ENCODE measurements at regions not wholly inside any gene's neighbourhood (a gene's known extent, or its start where the extent isn't known, plus 50 kb on each side); places are given as distances from the start of the nearest gene placed in this dataset.
"Not testable (repeated sequence)": the region's sequence is repeated elsewhere in the genome, so short reads cannot be mapped to it uniquely, and the experiment has no call there.

DNA sequence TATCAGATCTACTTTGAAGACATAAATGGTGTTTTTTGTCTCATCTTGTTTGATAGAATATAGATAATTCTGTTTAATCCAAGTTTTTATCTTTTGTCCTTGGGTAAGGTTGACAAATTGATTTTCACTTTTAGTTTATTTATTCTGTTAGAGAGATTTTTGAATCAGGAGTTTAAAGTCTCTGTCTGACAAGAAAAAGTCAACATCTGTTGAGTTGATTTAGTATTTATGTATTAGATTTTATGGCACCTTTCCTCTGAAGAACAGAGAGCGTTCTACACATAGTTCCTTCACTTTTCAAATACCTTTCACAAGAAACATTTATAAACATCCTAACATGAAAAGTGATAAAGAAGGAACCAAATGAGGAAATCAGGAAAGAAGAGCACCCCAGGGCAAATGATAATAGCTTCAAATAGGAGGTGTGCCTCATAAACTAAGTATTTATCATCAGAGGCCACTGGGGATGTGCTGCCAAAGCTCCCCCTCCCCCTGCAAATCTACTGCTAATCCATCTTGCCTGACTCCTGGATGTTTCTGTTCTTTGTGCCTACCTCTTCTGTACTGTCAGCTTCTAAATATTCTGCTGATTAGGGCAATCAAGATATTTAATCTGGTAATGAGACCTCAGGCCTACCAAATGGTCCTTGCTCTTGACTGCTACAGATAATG is 457.7 kb upstream of the CHD1 start:
- no peak for DNase-seq

DNA sequence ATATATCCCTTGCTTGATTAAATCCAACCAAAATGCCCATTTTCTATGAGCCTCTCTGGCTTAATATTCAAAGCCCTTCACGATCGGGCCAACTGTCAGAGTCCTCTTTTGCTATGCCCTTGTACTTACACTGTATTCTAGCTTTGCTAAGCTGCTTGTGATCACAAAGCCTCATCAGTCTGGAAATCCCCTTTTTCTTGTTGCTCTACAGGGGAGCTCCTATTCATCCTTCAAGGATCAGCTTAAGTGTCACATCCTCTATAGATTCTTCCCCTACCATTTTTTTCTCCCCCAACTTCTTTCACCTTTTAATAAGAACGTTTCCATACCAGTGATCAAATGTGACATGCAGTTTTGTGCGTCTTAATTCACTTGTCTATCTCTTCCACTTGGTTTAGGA is 450.4 kb upstream of the CHD1 start:
- no peak for DNase-seq

DNA sequence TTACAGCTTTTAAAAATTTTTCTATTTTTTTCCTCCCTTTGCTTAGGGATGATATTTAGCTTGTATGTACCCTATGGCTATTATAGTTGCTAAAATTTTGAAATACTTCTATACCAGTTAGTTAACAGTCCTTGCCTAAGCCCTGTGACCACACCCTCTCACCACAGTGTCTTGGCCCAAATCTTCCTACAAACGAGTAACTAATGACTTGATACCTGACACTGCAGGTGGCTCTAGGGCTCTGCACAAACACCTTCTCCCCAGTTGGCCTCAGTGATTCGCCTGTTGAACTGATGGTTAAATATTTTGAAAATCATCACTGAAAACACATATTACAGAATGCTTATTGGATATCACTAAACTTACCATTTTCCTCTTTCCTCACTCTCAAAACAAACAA is 449.6 kb upstream of the CHD1 start:
- DNase-seq = no peak

DNA sequence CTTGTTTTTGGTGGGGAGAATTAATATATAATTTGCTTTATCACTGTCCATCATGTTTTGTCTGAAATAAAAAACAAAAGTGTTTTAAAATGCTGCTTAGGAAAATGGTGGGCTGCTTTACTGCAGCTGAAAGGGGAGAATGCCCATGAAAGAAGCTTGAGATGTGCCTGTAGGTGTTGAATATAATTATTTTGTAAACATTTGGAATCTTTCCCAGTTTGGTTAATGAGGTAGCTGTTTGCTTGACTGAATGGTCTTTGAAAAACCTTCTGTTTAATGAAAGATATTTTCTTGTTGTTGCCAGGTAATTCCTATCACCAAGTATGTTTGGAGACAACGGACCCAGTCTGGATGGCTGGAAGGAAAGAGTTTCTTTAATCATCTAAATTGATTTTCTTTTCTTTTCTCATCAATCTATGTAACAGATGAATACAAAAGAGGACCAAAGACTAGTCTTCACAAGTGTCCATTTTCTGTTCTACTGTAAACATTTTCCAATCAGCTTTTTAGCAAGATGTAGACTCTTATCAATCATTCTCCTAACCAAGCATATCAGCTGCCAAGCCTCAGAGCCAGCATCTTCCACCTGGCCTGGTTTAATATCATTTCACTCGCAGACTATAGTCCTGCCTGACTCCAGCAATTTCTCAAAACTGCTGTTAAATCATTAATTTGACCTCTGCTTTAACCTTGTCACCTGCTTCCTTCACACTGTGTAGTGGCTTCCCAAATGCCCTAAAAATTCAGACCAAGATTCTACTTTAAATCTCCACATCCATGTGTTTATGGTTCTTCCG is 441.2 kb upstream of the CHD1 start:
- DNase-seq = no peak

DNA sequence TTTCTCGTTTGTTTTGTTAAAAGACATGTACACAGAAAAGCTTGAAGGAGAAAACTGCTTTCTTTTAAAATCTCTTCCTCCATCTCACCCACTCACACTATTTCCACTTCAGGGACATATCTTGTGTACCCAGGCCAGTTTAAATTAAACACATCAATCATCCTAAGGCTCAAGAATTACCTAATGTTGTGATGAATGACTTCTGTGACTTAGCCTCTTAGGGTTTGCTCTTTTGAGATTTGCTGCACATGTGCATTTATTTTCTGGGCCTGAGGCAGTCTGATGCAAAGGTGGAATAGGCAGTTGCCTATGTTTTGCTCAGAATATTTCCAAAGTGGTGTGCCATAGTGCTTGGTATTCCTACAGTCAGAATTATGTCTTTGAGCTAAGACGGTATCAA is 439.9 kb upstream of the CHD1 start:
- no peak for DNase-seq

DNA sequence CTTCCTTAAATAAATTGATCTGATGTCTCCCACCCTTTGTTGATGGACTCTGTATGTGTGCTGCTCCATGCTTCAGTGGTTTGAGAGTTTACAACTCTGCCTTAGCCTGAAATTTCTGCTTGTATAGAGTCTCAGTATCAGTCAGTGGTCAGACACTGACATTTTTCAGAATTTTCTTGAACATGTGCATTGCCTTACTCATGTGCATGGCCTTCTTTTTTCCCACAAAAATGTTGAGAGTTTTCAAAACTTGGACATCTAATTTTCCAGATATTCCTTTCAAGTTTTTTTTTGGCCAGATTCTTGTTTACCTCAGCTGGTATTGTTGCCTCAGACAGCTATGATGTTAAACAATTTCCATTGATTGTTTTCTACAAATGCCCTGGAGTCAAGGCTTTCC is 427.1 kb upstream of the CHD1 start:
- no peak for DNase-seq

DNA sequence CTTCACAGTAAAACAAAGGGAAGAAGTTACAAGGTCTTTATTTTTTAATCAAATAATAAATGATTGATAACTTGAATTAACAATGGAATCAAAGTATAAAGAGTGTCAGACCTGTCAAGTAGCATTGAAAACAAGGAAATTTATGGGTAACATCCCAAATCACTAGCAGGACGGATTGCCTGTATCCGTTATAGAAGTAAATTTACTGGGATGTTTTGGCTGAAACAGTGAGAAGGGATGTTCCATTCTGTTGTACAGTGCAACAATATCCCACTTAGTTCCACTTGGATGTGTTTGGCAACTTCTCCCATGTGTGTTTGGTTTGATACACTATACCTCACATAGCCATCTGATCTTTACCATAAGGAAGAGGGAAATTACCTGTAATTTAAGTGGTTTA is 421.0 kb upstream of the CHD1 start:
- DNase-seq = no peak

DNA sequence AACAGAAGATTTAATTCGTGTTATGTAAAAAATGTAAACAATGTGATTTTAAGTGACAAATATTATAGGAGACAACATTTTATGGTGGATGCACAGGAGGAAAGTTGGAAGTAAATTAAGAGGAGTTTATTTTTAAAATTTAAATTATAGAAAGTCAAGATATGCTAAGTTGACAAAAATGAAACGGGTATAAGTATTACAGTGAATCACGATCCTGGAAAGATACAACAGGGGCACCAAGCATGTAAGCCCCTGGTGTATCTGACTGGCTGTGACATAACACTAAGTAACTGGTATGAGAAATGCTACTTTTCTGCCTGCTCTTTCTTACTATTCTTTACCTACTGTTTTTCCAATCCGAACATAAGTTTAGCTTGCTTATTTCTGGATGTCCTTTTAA is 419.8 kb upstream of the CHD1 start:
- DNase-seq = no peak

DNA sequence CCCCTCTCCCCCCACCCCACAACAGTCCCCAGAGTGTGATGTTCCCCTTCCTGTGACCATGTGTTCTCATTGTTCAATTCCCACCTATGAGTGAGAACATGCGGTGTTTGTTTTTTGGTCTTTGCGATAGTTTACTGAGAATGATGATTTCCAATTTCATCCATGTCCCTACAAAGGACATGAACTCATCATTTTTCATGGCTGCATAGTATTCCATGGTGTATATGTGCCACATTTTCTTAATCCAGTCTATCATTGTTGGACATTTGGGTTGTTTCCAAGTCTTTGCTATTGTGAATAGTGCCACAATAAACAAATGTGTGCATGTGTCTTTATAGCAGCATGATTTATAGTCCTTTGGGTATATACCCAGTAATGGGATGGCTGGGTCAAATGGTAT is 411.0 kb upstream of the CHD1 start:
- not testable (repeated sequence) for DNase-seq

DNA sequence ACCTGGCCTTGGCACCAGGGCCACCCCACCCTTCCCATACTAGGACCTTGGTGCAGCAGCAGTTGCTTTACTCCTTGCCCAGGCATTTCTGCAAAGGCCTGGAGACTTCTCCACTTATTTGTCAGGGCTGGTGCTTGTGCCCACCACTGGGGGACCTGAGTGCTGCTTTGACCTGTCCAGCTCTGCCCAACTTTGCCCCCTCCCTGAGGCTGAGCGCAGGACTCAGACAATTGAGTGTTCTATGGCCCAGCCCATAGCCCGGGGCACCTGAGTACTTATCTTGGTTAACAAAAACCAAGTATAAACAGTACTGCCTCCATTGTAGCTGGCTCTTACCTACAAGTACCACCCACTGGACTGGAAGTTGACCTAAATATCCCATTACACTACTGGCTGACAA is 406.1 kb upstream of the CHD1 start:
- no peak for DNase-seq

DNA sequence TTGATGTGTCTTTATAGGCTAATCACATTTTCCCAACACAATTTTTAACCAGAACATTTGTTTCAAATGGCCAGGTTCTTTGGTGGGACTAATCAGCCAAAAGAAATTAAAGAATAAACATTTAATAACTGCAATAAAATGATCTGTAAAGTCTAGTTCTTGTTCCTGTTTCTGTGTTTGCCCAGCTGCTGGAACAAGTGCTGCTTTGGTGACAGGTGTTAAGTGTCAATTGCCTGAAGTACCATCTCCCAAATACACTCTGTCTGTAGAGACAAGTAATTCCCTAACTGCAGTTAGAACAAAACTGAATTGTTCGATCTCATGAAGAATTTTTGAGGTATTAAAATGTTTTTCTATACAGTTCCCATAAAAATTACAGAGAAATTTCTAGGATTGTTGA is 402.3 kb upstream of the CHD1 start:
- DNase-seq = no peak

DNA sequence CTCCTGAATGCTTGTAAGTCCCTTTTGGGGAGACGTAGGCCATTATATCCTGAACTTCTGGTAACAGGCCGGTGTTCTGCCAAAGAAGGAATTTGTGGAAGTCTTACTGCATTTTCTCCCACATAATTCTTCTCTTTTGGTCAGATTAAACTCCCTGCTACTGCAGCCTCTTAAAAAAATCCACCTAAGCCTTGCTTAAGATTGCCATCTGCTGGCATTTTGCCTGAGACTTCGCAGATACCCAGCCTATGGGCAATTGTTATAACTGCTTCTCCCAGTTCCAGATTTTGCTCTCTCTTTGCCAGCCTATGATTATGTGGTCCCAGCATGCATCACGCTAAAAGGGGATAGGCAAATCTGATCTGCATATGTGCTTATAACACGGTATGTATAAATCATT is 391.6 kb upstream of the CHD1 start:
- no peak for DNase-seq

DNA sequence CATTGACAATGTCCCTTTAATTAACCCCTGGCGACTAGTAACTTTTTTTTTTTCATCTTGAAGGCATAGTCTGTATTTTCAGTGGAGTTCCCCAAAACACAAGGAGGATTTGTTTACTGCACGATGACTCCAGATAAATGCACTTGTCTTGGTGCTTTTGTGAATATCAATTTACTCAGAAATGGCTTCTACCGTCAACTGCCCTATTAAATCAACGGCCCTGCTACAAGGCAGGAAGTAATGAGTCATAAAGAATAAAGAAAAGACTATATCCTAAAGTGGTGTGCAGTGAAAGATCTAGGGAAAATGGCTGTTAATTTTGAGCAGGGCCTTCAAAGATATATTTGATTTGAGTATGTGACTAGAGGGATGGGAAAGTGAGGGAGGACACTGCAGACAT is 388.3 kb upstream of the CHD1 start:
- no peak for DNase-seq

DNA sequence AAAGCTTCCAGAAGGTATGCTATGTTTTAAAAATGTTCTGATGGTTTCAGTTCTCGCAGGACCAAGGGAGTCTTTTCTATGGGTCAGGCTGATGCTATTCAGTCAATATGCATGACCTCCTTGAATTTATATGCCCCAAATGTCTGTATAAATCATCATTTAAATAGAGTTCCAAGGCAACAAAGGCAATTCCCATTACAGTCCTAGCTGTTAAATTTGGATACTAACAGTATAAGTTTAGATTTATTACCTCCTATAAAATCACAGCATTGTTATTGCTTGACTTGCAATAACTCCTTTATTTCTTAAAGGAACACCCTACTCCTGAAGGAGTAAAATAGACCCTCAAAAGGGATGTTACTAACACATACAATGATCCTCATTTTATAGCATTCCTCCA is 387.7 kb upstream of the CHD1 start:
- no peak for DNase-seq

DNA sequence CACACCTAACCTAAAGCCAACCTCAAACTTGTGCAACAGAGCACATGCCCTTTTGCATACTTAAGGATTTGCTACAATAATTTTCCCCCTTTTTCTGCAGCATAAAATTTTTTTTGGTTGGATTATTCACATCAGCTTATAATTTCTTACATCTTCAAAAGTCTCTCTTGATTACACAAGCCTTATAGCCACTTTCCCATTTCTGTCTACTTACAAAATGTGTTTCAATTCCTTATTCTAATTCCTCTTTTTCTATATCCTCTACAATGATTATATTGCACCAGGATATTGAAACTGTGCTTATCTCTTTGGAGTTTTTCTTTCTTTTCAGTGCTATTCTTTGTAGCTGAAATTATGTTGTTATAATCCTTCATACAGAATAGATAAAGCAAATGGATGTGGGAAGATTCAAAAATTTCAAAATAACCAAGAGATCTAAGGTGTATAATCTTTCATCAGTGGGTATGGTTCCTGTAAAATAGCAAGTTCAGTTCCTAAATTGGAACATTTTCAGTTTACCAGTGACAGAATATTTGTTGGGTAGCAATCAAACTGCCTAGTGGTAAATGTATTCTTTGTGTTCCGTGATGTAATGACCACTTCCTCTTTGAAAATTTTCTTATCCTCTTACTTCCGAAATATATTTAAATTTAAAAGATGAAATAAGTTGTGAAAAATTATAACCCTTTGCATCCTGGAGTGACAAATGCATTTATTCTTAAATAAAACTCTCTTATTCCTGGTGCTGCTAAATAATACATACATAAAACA is 386.8 kb upstream of the CHD1 start:
- no peak for DNase-seq

DNA sequence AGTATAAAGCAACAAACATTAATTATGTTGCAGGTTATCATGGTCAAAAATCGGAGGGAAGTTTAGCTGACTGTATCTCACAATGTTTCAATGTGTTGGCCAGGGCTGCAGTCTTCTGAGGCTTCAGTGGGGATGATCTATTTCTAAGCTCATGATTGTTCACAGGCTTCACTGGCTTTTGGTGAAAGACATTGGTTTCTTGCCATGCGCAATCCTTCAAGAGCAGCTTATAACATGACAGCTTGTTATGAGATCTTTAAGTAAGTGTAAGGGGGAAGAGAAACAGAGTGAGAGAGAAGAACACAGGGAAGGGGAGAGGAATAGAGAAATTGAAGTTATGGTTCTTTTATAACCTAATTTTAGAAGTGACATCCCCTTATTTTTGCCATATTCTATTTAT is 385.9 kb upstream of the CHD1 start:
- DNase-seq = no peak

DNA sequence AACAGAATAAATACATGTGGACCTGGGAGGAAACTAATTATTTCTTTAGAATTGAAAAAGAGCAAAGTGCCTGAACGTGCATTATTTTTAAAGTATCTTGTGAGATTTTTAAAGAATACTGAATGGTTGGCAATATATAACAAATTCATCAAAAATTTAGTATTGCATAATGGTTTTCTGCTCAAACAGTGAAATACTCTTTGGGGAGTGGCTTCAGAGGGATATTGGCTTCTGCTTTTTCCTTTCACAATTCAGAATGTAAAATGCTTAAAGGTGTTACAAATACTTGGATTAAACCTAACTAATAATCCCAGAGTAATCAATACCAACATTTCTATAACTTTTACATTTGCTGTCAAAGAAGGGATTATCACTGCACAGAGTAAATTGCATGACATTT is 379.3 kb upstream of the CHD1 start:
- no peak for DNase-seq

DNA sequence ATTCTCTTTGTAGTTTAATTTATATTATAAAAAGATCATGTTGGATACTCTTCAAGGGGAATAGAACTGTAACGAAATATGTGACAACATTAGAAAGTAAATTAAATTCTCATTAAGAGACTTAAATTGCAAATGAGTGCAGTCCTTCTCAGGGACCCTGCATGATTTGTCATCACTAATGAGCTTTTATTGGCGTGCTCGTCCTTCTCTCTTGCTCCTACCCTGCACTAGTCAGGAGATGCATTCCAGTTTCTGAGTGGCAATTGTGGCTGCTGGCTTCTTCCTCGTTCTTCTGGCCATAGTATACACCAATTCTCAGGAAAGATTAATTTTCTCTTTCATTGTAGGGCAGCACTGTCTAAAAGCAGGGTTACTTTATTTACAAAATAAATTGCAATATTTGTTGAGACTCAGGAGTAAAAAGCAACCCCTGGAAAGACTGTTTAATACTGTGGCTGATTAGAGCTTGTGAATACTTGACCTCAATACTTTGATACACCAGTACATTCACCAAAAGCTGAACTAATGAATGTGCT is 376.3 kb upstream of the CHD1 start:
- DNase-seq = no peak

DNA sequence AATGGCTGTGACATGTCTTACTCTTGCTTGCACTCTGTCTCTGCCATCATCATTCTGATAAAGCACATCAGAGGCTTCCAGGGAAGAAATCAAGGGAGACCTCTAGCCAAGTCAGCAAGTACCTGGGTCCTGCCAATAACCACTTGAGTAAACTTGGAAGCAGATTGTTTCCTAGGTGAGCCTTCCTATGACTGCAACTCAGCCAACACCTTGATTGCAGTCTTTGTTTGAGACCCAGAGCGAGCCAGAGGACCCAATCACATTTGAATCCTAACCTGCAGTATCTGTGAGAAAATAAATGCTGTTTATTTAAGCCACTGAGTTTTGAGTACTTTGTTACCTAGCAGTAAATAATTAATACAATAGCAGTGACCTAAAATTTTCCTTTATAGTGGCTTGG is 356.8 kb upstream of the CHD1 start:
- no peak for DNase-seq

DNA sequence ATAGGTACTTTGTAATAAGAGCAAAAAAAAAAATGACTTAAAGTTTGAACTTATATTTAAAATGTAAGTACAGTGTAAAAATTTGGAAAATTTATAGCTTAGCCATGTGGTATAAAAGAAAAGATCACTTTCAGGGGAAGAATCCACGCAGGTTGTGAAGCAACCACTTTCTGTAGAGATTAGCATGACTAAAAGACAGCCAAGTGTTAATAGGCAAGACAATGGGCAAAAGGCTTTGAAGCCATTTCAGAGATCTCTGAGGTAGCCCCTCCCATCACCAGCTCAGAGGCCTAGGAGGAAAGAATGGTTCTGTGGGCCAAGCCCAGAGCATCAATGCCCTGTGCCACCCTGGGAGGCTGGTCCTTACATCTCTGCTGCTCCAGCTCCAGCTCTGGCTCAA is 346.3 kb upstream of the CHD1 start:
- DNase-seq = no peak

DNA sequence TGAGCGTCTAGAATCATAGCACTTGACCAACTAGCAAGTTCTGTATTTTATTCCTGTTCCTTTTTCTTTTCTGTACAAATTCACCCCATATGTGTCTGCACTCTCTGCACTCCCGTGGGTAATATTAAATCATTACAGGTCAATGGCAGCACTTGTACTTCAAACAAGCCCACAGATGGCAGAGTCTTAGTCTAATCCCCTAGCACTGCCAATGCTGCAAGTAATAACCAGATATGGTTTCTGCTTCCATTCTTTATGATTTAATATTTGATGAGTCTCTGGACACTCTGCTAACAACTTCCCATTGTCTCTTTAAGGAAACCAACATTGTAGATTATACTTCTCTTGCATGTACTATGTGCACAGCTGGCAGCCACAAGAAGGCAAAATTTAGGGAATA is 343.8 kb upstream of the CHD1 start:
- DNase-seq = no peak

DNA sequence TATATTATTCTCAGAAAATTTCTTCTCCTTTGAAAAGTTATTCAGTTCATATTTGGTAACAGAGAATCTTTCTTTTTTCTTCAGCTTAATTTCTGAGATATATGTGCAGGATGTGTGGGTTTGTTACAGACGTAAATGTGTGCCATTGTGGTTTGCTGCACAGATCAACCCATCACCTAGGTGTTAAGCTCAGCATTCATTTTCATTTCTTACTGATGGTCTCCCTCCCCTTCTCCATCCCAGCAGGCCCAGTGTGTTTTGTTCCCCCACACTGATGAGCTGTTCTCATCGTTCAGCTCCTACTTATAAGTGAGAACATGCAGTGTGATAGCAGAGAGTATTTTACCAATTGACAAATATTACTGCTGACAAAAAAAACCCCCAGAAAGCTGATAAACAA is 330.0 kb upstream of the CHD1 start:
- DNase-seq = no peak

DNA sequence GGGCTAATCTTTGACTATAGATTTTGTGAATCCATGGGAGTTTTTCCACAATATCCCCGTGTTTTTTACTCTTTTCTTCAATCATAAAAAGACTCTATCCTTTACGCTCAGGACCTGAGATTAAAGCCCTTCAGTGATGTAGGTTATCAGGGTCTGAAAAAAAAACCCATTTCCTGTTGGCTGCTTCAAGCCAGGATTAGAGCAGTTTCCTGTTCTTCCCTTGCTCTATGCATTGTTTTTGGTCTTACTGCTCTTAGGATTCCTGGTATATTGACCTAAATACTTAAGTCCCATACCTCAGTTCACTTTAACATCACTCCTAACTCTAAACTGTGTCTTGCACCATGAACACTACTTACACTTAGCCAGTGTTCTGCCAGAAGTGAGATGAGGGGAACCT is 319.3 kb upstream of the CHD1 start:
- no peak for DNase-seq

DNA sequence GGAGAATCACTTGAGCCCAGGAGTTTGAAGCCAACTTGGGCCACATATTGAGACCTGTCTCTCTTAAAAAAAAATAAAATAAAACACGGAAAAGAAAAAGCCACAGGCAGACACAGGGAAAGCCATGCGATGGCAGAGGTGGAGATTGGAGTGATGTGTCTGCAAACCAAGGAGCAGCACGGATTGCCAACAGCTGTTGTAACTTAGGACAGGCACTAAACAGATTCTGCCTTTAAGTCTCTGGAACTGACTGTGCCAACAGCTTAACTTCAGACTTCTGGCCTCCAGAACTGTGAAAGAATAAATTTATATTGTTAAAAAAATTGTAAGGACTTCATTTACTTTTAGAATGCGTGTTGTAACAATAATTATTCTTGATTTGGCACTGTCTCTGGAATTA is 318.5 kb upstream of the CHD1 start:
- no peak for DNase-seq

Measured in stimulated activated CD4-positive, alpha-beta T cell treated with anti-CD3 and anti-CD28 coated beads, Interleukin-4, amount 100 ng/mL, for 24 hours (primary cell).